K562 (cell line): ENCODE measurements at regions not wholly inside any gene's neighbourhood (a gene's known extent, or its start where the extent isn't known, plus 50 kb on each side); places are given as distances from the start of the nearest gene placed in this dataset.

Experiments used
- ATAC-seq: fragments of 200-7000 bp; cut with Tn5 transposase; 3 replicates; pipeline ENCODE4 v1.9.1; 2020; ENCODE audit warnings: moderate library complexity
- BruUV-seq: library from RNA; stranded (reverse); fragments of 400-500 nt; replicated peaks from 2 replicates; lab custom pipeline; 2021; lab: Mats Ljungman, UMichigan
- CTCF ChIA-PET: fragments of 300-600 bp; formaldehyde crosslinking; extraction: SDS; loops from one replicate; lab custom pipeline; 2021; ENCODE audit warnings: low intra/inter-chr PET ratio; lab: Yijun Ruan, JAX
- POLR2A ChIA-PET: fragments of 300-600, 350-650 bp; sonication (Branson Sonifier 250); formaldehyde crosslinking; extraction: SDS; loops from one replicate; lab custom pipeline; 2021; ENCODE audit warnings: antibody characterized with exemption, inconsistent platforms; lab: Yijun Ruan, JAX
- DNase-seq, 4 experiments: peaks; one replicate each; pipeline versions ENCODE4 v3.0.0 to v3.0.0-alpha.2; 2011 to 2018; ENCODE audit warnings: low spot score in 3 of 4, mixed read lengths in 3 of 4; ENCODE audit errors: extremely low read depth in 1 of 4
- FAIRE-seq: peaks from 2 replicates; lab custom pipeline; 2011; peaks lifted over from hg19 to GRCh38; lab: Jason Lieb, UNC
- H2AFZ ChIP-seq: 2 replicates; pipeline ENCODE4 v1.6.0; 2011; ENCODE audit warnings: low read depth, low read length, control low read depth, inconsistent platforms
- H3K27ac ChIP-seq: fragments of 200-600 bp; 3 replicates; pipeline ENCODE4 v1.8.0; 2011; ENCODE audit warnings: low read depth, mild to moderate bottlenecking, control low read depth, inconsistent platforms, low read length, moderate library complexity, mixed read lengths; ENCODE audit errors: extremely low read depth
- H3K27me3 ChIP-seq, 2 experiments: fragments of 300-600 bp in 1 of 2; 2 replicates in 1 of 2; 3 replicates in 1 of 2; pipeline versions ENCODE4 v1.6.0 to v1.8.0; 2011; ENCODE audit warnings: inconsistent platforms in 2 of 2, low read length in 2 of 2, mild to moderate bottlenecking in 1 of 2, mixed read lengths in 1 of 2, moderate library complexity in 1 of 2; ENCODE audit not compliant: control insufficient read depth in 2 of 2, insufficient read depth in 2 of 2
- H3K36me3 ChIP-seq: fragments of 300-600 bp; 3 replicates; pipeline ENCODE4 v1.8.0; 2011; ENCODE audit warnings: mild to moderate bottlenecking, low read length, inconsistent platforms; ENCODE audit not compliant: control insufficient read depth, insufficient read depth
- H3K4me1 ChIP-seq, 2 experiments: fragments of 200-600 bp in 1 of 2; replicated peaks in 1 of 2; 2 replicates in 1 of 2; 3 replicates in 1 of 2; pipeline versions ENCODE4 v1.5.1 to v1.8.0; 2011; ENCODE audit warnings: inconsistent platforms in 2 of 2, low read length in 2 of 2, mild to moderate bottlenecking in 1 of 2, mixed read lengths in 1 of 2, moderate library complexity in 1 of 2; ENCODE audit not compliant: control insufficient read depth in 2 of 2, insufficient read depth in 2 of 2
- H3K4me2 ChIP-seq: 2 replicates; pipeline ENCODE4 v1.6.1; 2011; ENCODE audit warnings: low read length, control low read depth, inconsistent platforms, mixed read lengths; ENCODE audit not compliant: insufficient read depth
- H3K4me3 ChIP-seq: fragments of 200-600 bp; sonication (generic), shearing (Covaris generic); 2 replicates; pipeline ENCODE4 v1.5.1; 2016; ENCODE audit warnings: control low read depth, inconsistent platforms
- H3K79me2 ChIP-seq: fragments of 200-600 bp; 3 replicates; pipeline ENCODE4 v1.8.0; 2011; ENCODE audit warnings: low read length, inconsistent platforms; ENCODE audit not compliant: control insufficient read depth, insufficient read depth
- H3K9ac ChIP-seq, 2 experiments: 2 replicates each; pipeline versions ENCODE4 v1.6.0 to v1.6.1; 2011; ENCODE audit warnings: low read depth in 2 of 2, low read length in 2 of 2, control low read depth in 1 of 2, inconsistent platforms in 1 of 2, mild to moderate bottlenecking in 1 of 2, mixed read lengths in 1 of 2; ENCODE audit not compliant: insufficient read depth in 1 of 2
- H3K9me1 ChIP-seq: one replicate; pipeline ENCODE4 v1.6.0; 2011; ENCODE audit warnings: inconsistent platforms, mild to moderate bottlenecking, low read length, moderate library complexity; ENCODE audit not compliant: control insufficient read depth, insufficient read depth
- H3K9me3 ChIP-seq: replicated peaks from 2 replicates; pipeline ENCODE4 v1.5.1; 2011; ENCODE audit warnings: low read depth, low read length, inconsistent platforms; ENCODE audit not compliant: control insufficient read depth, insufficient read depth
- H4K20me1 ChIP-seq: replicated peaks from 2 replicates; pipeline ENCODE4 v1.6.1; 2011; ENCODE audit warnings: low read length, inconsistent platforms, mixed read lengths; ENCODE audit not compliant: control insufficient read depth, insufficient read depth
- CTCF ChIP-seq, 3 experiments: IDR thresholded peaks in 2 of 3; conservative IDR thresholded peaks in 1 of 3; 2 replicates each; pipeline ENCODE4 v1.5.1; 2011 to 2012; ENCODE audit warnings: low read length in 3 of 3, mild to moderate bottlenecking in 3 of 3, control low read depth in 2 of 3, improper control_type of control experiment in 1 of 3, inconsistent platforms in 1 of 3, low read depth in 1 of 3, mixed read lengths in 1 of 3, moderate library complexity in 1 of 3; ENCODE audit not compliant: insufficient read depth in 2 of 3
- MTF1 ChIP-seq: fragments of 250-450 bp; sonication (Bioruptor Pico); IDR thresholded peaks from 2 replicates; pipeline ENCODE4 v1.9.0; 2021; ENCODE audit warnings: moderate library complexity, mild to moderate bottlenecking, inconsistent platforms, borderline replicate concordance
- RAD21 ChIP-seq, 2 experiments: fragments of 250-450 bp in 1 of 2; fragments of 450-650 bp in 1 of 2; sonication (Bioruptor Pico) in 1 of 2; formaldehyde crosslinking in 1 of 2; IDR thresholded peaks in 1 of 2; conservative IDR thresholded peaks in 1 of 2; 2 replicates each; pipeline versions ENCODE4 v1.4.0 to v1.8.0; 2020 to 2022; ENCODE audit warnings: mild to moderate bottlenecking in 2 of 2, moderate library complexity in 1 of 2
- WGBS: fragments of 100-300 bp; shearing (Covaris generic); methylation state at CpG from one replicate; pipeline ENCODE4 v1.1.6; 2016; ENCODE audit warnings: low coverage, mixed read lengths; ENCODE audit not compliant: insufficient coverage; ENCODE audit errors: missing lambda C conversion rate; 5-methylcytosine and 5-hydroxymethylcytosine counted together
- in situ Hi-C: fragments of 300-500 bp; cut with MboI; formaldehyde crosslinking; loops from 4 replicates; pipeline ENCODE4 v1.15.0; 2018; ENCODE audit warnings: inconsistent platforms, mixed read lengths
- intact Hi-C: fragments of 100-400 bp; cut with micrococcal nuclease; formaldehyde crosslinking; loops from 2 replicates; pipeline ENCODE4 v1.14.2; 2022

GRCh38 chr15:23857028-23857641 is 170.0 kb upstream of the NDN start:
- WGBS, result 2% methylated on average over 10 of the region's 12 CpGs
- H3K36me3 ChIP-seq, result no peaks in the 10 kb centered on the region
- H3K4me2 ChIP-seq, result no peak overlapping the region
- H2AFZ ChIP-seq, result no peak overlapping the region
- intact Hi-C loops, result loop anchor here (2.0 to 5.0 kb wide), 2 partner anchors 35 to 214 kb away; no protein-coding TSS in a partner anchor
- H3K9ac ChIP-seq, result no peak overlapping the region
- H3K9me3 ChIP-seq, result no peaks in the 10 kb centered on the region
- ATAC-seq (peak; percentile 81), FAIRE-seq (peak; percentile 63), DNase-seq (peak; percentile 11 to 52 (median 16))
- no peaks in the 10 kb centered on the region for H4K20me1 ChIP-seq
- in situ Hi-C loops, result no loop called here
- ChIA-PET CTCF (interaction anchor here (1.4 to 1.6 kb wide), 2 partner anchors 208 to 215 kb away, joined by 3 to 6 read pairs; no protein-coding TSS in a partner anchor), POLR2A (interaction anchor here (0.7 kb wide), 1 partner anchor 216 kb away, joined by 3 read pairs; no protein-coding TSS in a partner anchor)
- H3K27ac ChIP-seq, result no peak overlapping the region
- H3K27me3 ChIP-seq, result no peaks in the 10 kb centered on the region; a peak in 1 of 5 replicates
- no peaks in the 10 kb centered on the region for H3K9me1 ChIP-seq
- H3K4me1 ChIP-seq, result no peaks in the 10 kb centered on the region
- no peak overlapping the region for H3K4me3 ChIP-seq
- TF ChIP-seq MTF1 (no peak), CTCF (IDR thresholded peaks at IDR 0.05 in 2 of 3, conservative IDR thresholded peaks at IDR 0.05 in 1 of 3; ENCODE audit: insufficient read depth in 2 of 3, low read depth in 1 of 3, low read length in 3 of 3) (peak; percentile 47 to 62 (median 52); a peak in 5 of 6 replicates), RAD21 (CRISPR knock-in tag; conservative IDR thresholded peaks at IDR 0.05 in 1 of 2, IDR thresholded peaks at IDR 0.05 in 1 of 2) (peak; percentile 31 to 40; a peak in 3 of 4 replicates)
- BruUV-seq, result no TSS peak
- H3K79me2 ChIP-seq, result no peaks in the 10 kb centered on the region
